Dermis microvascular lymphatic vessel endothelial cell (primary cell): ENCODE measurements at regions not wholly inside any gene's neighbourhood (a gene's known extent, or its start where the extent isn't known, plus 50 kb on each side); places are given as distances from the start of the nearest gene placed in this dataset.

Source experiments
- DNase-seq, 2 donors: peaks; one replicate each; pipeline versions ENCODE4 v3.0.0 to v3.0.0-alpha.2; 2010; ENCODE audit warnings: low read depth in 2 of 2

DNA sequence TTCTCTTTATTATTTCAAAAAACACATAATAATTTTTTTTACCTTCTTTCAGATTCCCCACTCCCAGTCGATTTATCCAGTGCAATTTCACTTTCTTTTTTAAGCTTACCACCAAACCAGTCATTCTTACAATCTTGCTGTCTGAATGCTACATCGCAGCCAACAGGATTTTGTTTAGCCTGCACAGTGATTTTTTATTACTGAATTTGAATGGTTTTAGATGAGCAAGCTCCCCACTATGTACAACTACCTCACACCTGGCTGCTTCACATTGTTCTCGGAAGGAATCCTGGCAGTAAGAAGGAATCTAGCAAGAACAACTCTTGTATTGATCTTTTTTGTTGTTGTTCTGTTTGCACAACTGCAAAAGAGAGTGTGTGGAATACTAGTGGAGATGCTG is 668.1 kb upstream of the WWC1 start:
- no peak for DNase-seq

DNA sequence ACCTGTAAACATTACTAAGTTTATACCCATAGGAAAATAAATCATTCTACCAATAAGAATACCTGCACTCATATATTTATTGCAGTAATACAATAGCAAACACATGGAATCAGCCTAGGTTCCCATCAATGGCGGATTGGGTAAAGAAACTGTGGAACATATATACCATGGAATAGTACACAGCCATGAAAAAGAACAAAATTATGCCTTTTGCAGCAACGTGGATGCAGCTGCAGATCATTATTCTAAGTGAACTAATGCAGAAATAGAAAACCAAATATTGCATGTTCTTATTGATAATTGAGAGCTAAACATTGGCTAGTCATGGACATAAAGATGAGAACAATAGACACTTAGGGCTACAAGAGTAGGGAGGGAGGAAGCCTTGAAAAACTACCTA is 667.4 kb upstream of the WWC1 start:
- no peak for DNase-seq

DNA sequence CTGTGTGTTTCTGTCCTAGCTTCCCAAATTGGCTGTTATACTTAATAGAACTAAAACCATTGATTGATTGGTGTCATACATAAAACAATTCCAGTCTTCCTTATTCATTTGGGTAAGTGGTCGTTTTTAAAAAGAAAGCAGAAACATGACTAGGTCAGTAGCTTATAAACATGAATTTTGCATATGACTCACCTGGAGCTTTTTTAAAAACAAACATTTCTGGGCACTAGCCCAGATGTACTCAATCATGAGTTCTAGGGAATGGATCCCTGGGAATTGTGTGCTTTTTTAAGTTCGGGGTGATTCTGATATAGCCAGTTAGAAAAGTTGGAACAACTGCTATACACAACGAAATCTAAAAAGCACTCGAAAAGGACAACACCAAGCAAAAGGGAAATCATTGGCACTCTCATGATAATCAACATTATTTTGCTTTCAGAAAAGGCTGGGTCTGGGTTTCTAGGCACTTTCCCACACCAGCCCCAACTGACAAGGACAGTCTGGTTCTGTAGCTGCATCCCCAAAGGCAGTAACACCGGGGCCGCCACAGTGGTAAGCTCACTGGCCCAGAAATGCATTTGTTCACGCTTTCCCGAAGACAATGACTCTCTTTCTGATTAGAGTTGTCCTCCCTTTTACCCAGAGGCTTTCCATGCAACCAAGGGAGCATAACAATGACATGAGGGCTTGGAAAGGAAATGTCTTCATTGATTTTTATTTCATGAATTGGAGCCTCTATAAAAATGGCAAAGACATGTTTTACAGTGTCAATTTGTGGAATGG is 664.9 kb upstream of the WWC1 start:
- no peak for DNase-seq

DNA sequence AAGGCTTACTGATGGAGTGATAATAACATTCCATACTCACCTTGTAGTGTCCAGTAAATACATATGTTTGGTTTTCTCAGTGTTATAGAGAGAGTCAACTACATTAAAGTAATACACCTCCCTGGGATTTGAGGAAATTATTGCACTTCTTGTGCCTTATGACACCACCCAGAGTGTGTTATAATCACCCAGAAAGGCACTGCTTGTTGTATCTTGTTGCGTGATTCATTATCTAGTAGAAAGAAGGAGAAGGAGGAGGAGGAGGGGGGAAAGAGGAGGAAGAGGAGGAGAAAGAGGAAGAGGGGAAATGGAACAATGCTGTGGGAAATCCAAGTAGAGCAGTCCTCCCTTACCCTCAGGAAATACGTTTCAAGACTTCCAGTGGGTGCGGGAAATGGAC is 661.8 kb upstream of the WWC1 start:
- no peak for DNase-seq

DNA sequence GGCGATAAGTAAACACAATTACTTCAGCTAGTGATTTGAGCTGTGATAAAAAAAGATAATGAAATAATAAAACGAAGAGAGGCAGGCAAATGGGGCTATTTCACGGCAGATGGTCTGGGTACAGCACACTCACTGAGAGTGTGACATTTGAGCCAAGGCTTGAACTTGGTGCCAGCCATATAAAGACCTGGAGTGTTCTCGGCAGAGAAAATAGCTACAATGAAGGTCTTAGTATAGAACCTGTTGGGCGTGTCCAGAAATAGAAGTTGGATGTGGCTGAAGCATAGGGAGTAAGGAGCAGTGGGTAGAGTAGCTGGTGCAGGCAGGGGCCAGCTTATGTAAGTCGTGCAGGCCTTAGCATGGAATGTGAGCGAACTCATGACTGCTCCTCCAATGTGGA is 660.3 kb upstream of the WWC1 start:
- no peak for DNase-seq

DNA sequence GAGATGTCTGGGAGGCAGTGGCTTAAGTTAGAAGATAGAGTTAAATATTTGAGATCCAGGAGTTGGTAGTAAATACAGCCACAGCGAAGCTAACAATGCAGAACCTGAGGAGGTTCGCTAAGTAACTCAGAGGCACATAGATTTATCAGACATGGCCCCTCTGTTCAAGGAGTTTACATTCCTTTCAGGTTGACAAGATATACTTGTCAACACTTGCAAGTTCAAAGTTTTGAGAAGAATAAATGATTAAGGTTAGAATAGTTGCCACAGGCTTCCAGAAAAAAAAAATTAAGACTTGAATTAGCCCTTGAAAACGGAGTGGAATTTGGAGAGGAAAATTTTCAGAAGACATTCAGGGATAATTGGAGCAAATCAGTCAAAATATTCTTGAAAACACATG is 658.3 kb upstream of the WWC1 start:
- DNase-seq, result no peak

DNA sequence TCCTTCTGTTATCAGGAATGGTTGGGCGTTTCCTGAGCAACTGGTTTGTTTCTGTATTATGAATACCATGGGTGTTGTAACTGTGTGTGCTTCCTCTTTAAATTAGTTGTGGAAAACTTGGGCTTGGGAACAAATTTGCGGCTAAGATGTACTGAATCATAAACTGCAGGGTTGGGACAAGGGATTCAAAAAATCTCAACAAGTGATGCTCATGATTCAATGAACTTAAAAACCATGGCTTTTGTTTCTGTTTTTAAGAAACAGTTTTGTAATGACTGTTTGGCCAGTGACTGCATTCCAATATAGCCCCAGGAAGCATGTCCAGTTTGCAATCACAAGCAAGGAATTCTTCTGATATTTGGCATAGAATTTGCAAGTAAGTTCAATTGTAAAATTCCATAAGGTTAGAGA is 657.5 kb upstream of the WWC1 start:
- no peak for DNase-seq

DNA sequence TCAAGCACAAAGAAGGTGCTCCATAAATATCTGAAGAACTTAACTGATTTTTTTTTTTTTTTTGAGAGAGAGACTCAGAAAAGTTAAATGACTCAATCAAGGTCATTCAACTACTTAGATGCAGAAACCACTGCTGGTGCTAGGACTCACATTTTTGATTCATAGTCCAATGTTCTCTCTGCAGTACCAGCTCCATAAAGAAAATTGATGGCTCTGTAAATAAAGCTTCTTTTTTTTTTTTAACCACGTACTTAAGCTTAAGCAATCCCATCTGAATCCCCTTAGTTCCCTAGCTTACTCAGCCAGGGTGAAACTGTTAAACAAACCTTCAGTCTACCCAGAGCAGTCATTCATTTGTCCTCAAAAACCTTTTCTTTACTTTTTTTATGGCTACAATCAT is 657.0 kb upstream of the WWC1 start:
- no peak for DNase-seq

DNA sequence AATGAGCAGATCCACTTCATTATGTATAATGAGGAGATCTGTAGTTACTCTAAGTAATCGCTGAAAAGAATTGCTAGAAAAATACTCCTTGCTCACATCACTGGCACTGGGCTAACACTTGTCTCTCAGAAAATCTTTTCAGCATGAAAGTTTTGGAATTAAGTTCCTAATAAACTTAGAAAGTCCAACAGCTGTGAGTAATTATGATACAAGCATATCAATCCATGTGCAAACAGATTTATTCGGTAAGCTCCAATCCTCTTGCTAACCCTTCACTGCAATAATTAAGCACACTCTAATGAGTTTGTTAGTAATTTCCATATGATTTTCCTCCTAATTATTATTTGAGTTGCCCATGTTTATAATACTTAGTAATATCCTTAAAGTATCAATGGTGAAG is 652.6 kb upstream of the WWC1 start:
- no peak for DNase-seq

DNA sequence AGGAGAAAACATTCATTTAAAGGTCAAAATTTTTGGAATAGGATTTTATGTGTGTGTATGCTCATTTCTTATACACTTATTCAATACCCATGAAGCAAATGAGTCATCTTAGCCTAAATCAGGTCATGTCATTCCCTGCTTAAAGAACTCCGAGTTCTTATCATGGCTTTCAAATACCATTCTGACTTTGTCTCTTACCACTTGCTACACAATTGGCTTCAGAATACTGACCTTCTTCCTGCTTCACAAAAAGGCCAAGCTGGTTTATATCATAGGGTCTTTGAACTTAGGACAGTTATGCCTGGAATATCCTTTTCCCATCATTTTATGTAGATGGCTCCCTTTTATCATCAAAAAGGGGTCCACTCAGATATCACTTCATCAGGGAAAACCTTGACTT is 652.2 kb upstream of the WWC1 start:
- no peak for DNase-seq

DNA sequence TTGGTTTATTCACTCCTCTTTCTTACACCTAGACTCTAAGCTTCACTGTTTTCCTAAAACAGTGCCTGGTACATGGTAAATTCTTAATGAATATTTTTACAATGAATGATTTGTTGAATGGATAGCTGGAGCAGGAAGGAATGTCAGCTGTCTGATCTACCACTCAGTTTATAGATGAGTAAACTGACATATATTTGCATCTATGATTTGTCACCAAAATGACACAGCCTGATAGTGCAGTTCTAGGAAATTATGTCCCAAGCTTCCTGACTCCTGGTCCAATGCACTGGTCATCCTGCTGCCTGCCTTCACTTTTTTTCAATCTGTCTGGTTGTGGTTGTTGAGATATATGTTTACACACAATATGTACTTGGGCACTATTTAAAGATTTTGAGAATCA is 651.7 kb upstream of the WWC1 start:
- DNase-seq, result no peak

DNA sequence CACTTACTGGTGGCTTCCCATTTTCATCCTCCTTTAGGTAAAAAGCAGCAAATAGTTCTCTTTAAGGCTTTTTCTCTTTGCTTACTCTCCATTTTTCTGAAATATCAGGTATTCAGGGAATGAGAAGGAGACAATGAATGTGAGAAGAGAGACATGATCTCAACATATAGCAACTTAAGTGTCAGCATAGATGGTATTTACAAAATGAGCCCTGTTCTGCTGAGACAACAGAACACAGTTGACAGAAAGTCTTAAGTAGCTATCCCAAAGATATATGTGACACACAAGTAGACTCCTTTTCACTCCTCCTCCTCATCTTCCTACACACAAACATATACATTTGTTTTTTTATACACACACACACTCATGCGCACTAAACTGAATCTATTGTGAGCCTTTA is 649.3 kb upstream of the WWC1 start:
- DNase-seq, result no peak

DNA sequence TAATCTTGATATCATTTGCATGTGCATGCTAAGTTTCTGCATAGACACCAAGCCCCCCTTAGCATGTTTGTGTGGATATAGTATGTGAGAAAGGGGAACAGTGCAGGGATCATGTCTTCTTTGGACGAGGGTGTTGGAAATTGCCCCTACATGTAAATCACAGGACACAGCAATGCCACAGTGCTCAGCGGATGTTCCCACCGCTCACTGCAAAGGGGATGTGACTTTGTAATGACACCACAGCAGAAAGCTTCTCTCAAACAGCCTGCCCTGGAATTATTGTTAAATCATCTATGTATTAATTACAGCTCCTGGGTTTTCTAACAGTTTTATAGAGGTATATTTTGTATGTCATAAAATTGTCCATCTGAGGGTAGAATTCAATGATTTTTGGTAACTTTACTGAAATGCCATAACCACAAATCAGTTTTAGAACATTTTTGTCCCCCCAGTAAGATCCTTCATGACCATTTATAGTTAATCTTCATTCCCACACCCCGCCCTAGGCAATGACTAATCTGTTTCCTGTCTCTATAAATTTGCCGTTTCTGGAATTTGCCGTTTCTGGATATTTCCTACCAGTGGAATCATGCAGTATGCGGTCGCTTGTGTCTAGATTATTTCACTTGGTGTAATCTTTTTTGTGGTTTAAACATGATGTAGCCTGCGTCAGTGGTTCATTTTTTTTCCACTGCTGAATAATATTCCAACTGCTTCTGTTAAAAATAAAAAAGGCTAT is 648.5 kb upstream of the WWC1 start:
- peak in 1 of 2 donors; percentile 21 for DNase-seq

DNA sequence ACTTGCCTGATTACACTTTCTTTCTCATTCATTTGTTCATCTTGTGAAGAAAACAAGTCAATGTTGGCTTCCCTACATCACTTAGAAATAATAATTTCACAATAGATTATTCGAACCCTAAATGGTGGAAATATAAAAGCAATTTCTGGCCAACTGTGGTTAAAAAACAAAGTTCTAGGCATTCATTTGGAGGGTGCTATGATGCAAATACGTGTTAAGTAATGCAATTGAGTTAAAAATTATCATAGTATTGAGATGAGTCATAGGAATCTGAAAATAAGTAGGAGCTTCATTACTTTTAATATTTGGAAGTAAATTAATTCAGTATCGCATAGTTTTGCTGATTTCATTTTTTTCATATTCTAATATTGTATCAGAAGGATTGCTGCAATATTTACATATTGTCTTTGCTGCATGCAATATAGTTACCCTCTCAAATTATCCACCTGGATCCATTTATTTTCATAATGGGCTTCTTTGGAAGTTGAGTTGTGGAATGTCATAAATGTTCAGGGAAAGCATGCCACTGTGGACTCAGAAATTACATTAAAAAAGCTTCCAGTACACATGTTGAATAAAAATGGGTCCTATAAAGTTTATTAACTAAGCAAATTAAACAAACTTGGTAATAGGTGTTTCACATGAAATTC is 647.7 kb upstream of the WWC1 start:
- DNase-seq, result no peak

DNA sequence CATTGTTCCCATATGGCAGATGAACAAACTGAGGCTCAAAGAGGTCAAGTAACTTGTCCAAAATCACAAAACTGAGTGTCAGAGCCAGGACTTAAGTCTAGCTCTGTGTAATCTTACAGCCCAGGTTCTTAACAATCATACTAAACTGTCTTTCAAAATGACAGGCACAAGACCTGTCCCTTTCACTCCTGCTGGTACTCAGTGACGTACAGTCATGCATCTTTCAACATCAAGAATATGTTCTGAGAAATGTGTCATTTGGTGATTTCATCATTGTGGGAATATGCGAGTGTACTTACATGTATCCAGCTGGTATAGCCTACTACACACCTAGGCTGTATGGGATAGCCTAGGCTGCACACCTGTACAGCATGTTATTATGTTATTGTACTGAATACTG is 646.8 kb upstream of the WWC1 start:
- DNase-seq, result no peak

DNA sequence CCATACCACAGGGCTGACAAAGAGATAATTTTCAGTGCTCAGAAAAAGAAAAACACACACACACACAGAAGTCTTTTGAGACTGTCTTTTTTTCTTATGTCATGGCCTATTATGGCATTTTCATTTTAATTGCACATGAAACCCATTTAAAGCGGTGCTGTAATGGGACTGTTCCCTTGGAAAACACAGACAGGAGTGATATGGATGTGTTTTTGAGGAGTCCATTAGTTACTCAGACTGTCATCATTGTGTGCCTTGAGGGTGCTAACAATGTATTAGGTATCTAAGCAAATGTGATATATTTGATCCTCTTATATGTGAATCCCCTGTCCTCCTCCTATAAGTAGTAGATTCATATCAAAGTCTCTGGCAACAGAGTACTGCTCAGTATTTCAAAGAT is 642.0 kb upstream of the WWC1 start:
- no peak for DNase-seq

DNA sequence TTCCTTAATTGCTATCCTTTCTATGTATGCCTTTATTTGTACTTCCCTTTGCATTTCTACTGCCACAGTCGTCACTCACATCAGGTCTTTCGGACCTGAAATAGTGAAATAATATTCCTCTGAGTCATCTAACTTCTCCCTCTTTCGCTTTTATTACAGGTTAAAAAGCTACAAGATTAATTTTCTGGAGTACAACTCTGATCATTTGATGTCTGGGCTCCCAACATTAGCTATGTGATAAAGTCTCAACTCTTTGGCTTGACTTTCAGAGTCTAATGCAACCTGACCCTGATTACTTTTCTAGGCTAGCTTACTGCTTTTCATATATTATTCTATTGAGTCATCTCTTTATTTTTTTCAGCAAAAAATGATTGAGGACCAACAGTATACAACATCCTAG is 638.8 kb upstream of the WWC1 start:
- no peak for DNase-seq

DNA sequence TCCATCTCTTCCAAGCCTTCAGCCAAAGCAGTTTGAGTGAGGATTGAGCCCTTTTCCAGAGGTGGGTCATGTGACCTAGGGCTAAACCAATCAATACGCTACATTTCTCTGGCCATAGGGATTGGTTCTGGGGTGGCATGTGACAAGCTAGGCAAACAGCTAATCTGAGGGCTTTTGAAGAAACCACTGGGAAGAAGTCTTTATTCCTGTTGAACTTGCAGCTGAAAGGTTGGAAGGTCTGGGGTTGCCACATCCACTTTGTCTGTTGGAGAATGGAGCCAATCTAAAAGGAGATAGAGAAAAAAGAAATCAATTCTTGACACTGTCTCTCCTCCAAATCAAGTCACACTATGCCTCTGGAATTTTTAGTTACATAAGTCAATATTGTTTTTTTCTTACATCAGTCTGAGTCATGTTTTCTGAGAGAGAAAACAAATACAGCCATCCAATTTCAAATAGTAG is 637.8 kb upstream of the WWC1 start:
- no peak for DNase-seq

DNA sequence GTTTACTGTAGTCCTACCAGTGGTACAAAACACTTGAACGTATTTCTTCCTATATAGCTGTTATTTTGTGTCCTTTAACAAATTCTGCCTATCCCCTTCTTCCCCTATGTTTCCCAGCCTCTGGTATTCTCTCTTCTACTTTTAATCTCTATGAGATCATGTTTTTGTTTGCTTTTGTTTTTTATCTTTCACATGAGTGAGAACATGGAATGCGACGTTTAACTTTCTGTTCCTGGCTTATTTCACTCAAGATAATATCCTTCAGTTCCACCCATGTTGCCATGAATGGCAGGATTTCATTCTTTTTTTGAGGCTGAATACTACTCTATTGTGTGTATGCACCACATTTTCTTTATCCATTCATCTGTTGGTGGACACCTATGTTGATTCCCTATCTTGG is 634.4 kb upstream of the WWC1 start:
- no peak for DNase-seq

DNA sequence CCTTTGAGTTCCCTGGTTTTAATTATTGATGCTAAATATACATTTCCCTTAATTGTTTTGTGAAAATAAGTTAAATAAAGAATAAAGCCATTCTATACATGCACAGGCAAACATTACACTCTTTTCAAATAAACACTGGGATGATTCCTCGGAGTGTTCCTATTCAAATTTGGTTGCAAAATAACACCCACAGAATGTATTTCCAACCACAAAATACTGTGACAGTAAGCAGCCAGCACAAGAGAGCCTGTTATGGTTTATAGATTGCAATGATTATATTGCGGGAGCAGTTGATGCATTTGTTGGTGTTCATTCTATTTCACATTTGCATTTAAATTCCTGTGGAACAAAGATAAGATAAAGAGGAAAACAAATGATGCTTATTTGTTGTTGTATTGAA is 632.6 kb upstream of the WWC1 start:
- DNase-seq, result no peak

DNA sequence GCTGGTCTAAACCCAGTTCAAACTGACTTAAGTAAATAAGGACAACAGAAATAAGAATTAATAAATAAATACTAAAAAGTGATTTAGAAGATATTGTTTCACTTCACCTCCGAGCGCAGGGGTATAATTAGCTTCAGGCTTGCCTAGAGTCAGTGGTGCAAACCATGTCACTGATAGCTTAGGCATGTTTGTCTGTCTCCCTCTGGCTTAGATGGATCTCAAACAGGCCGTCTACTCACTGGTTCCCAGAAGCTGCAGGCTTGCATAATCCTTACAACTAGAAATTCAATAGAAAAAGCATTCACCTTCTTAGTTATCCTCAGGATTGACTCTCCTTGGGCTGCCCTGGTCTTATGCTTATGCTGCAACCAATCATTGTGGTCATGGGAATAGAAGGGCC is 629.8 kb upstream of the WWC1 start:
- no peak for DNase-seq

DNA sequence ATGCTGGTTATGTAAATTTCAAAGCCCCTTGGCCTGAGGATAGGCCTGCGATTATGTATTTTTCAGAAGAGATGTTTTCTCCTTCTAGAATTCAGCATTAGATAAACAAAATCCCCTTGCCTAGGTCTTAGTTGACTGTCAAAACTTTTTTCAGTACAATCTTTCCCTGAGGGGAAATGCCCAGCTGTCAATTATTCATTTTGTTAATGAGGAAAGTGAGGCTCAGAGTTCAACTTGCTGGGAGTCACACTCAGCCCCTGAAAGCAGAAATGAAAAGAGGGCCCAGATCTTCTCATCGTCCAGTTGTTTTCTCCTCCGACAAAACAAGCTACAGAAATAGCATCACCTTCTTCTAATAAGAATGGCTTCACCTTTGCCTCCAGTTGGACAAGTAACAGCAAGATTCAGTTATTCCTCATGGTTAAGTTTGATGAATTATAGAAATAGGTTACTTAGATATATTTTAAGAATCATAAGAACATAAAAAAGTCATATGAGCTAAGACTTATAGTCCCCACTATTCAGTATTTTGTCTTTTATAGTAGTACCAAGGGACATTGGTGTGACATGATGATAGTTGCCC is 627.1 kb upstream of the WWC1 start:
- no peak for DNase-seq
